PC-3 (cell line): ENCODE measurements at regions not wholly inside any gene's neighbourhood (a gene's known extent, or its start where the extent isn't known, plus 50 kb on each side); places are given as distances from the start of the nearest gene placed in this dataset.

Experiments
- ATAC-seq: fragments of 200-7000 bp; cut with Tn5 transposase; 2 replicates; pipeline ENCODE4 v1.9.1; 2020; ENCODE audit warnings: mild to moderate bottlenecking, moderate library complexity
- BruUV-seq: library from RNA; stranded (reverse); fragments of 400-500 nt; replicated peaks from 2 replicates; lab custom pipeline; 2021; lab: Mats Ljungman, UMichigan
- CTCF ChIA-PET: fragments of 300-600 bp; sonication (Branson Sonifier 250); formaldehyde crosslinking; loops from one replicate; lab custom pipeline; 2022; ENCODE audit warnings: antibody characterized with exemption; lab: Charles Lee
- POLR2A ChIA-PET: fragments of 300-600 bp; sonication (Branson Sonifier 250); formaldehyde crosslinking; loops from one replicate; lab custom pipeline; 2022; ENCODE audit warnings: antibody characterized with exemption; ENCODE audit not compliant: unreplicated experiment; lab: Charles Lee
- DNase-seq: peaks from one replicate; pipeline ENCODE4 v3.0.0-alpha.2; 2015
- H2AFZ ChIP-seq: fragments of 300-600 bp; sonication (generic); 2 replicates; pipeline ENCODE4 v1.6.0; 2016; ENCODE audit warnings: antibody characterized with exemption, low read length
- H3F3A ChIP-seq: fragments of 300-600 bp; sonication (generic); one replicate; pipeline ENCODE4 v1.6.0; 2017; ENCODE audit warnings: antibody characterized with exemption, low read length, control low read depth, mild to moderate bottlenecking; ENCODE audit not compliant: unreplicated experiment
- H3K27ac ChIP-seq: fragments of 300-600 bp; sonication (generic); 2 replicates; pipeline ENCODE4 v1.5.1; 2016; ENCODE audit warnings: mild to moderate bottlenecking, low read length
- H3K27me3 ChIP-seq: fragments of 300-600 bp; sonication (generic); 2 replicates; pipeline ENCODE4 v1.6.1; 2016; ENCODE audit warnings: low read length, mixed read lengths
- H3K36me3 ChIP-seq: fragments of 300-600 bp; sonication (generic); 2 replicates; pipeline ENCODE4 v1.6.1; 2016; ENCODE audit warnings: low read depth, mixed run types, low read length, mixed read lengths
- H3K4me1 ChIP-seq: fragments of 300-600 bp; sonication (generic); 2 replicates; pipeline ENCODE4 v1.5.1; 2016; ENCODE audit warnings: low read length; ENCODE audit not compliant: insufficient read depth
- H3K4me2 ChIP-seq: fragments of 300-600 bp; sonication (generic); 2 replicates; pipeline ENCODE4 v1.6.0; 2016; ENCODE audit warnings: low read length
- H3K4me3 ChIP-seq: fragments of 300-600 bp; sonication (generic); 2 replicates; pipeline ENCODE4 v1.5.1; 2016; ENCODE audit warnings: mild to moderate bottlenecking, low read length, mixed read lengths
- H3K79me2 ChIP-seq: fragments of 300-600 bp; sonication (generic); 2 replicates; pipeline ENCODE4 v1.6.1; 2017; ENCODE audit warnings: low read length, mixed read lengths
- H3K9ac ChIP-seq: fragments of 300-600 bp; sonication (generic); 2 replicates; pipeline ENCODE4 v1.6.0; 2016; ENCODE audit warnings: mild to moderate bottlenecking, low read length
- H3K9me2 ChIP-seq: fragments of 300-600 bp; sonication (generic); replicated peaks from 2 replicates; pipeline ENCODE4 v1.6.1; 2016; ENCODE audit warnings: mixed run types, low read length, mixed read lengths
- H3K9me3 ChIP-seq: fragments of 300-600 bp; sonication (generic); 2 replicates; pipeline ENCODE4 v1.6.1; 2016; ENCODE audit warnings: low read length, mixed read lengths
- H4K20me1 ChIP-seq: fragments of 300-600 bp; sonication (generic); 2 replicates; pipeline ENCODE4 v1.6.1; 2016; ENCODE audit warnings: low read length, mixed read lengths
- CTCF ChIP-seq: fragments of 300-600 bp; sonication (generic); conservative IDR thresholded peaks from 2 replicates; pipeline ENCODE4 v1.5.1; 2017; ENCODE audit warnings: antibody characterized with exemption, low read depth, mild to moderate bottlenecking, low read length
- EZH2 ChIP-seq: fragments of 300-600 bp; sonication (generic); IDR thresholded peaks from one replicate; pipeline ENCODE4 v1.6.1; 2017; ENCODE audit warnings: antibody characterized with exemption, mild to moderate bottlenecking, low read length; ENCODE audit not compliant: unreplicated experiment
- EZH2phosphoT487 ChIP-seq: fragments of 300-600 bp; sonication (generic); IDR thresholded peaks from 2 replicates; pipeline ENCODE4 v1.6.1; 2018; ENCODE audit warnings: mild to moderate bottlenecking, antibody characterized with exemption, low read length, borderline replicate concordance
- intact Hi-C: fragments of 100-400 bp; cut with micrococcal nuclease; formaldehyde crosslinking; loops from 2 replicates; pipeline ENCODE4 v1.9.0; 2023

- H3K4me2 ChIP-seq = no peak overlapping the region
- no peaks in the 10 kb centered on the region for H3K9me3 ChIP-seq
- TF ChIP-seq EZH2 (no peak), EZH2phosphoT487 (no peak), CTCF (no peak)
- POLR2A ChIA-PET = no interaction called here
- no peaks in the 10 kb centered on the region for H3K79me2 ChIP-seq
- ATAC-seq = no peak
- H3K9ac ChIP-seq = no peak overlapping the region
- no peaks in the 10 kb centered on the region for H3F3A ChIP-seq
- no TSS peak for BruUV-seq
- CTCF ChIA-PET = no interaction called here
- H3K27ac ChIP-seq = no peak overlapping the region
- intact Hi-C loops = no loop called here
- DNase-seq = no peak
- H3K4me3 ChIP-seq = no peak overlapping the region
- no peak overlapping the region for H2AFZ ChIP-seq
- no peaks in the 10 kb centered on the region for H4K20me1 ChIP-seq
- no peaks in the 10 kb centered on the region for H3K36me3 ChIP-seq
- H3K9me2 ChIP-seq = no peaks in the 10 kb centered on the region
- H3K27me3 ChIP-seq = no peaks in the 10 kb centered on the region
- H3K4me1 ChIP-seq = no peaks in the 10 kb centered on the region
These were observed 206.7 kb downstream of the MANEA start for GRCh38 chr6:95784019-95784418.

- ATAC-seq (no peak), DNase-seq (no peak)
- H3K27ac ChIP-seq = no peak overlapping the region
- no peak overlapping the region for H2AFZ ChIP-seq
- H3K4me1 ChIP-seq = no peaks in the 10 kb centered on the region
- H3F3A ChIP-seq = no peaks in the 10 kb centered on the region
- H3K4me2 ChIP-seq = no peak overlapping the region
- no peaks in the 10 kb centered on the region for H3K27me3 ChIP-seq
- no peaks in the 10 kb centered on the region for H3K36me3 ChIP-seq
- ChIA-PET CTCF (no interaction called here), POLR2A (no interaction called here)
- no TSS peak for BruUV-seq
- no peaks in the 10 kb centered on the region for H3K9me2 ChIP-seq
- intact Hi-C loops = no loop called here
- no peaks in the 10 kb centered on the region for H3K79me2 ChIP-seq
- no peak overlapping the region for H3K9ac ChIP-seq
- no peak overlapping the region for H3K4me3 ChIP-seq
- H3K9me3 ChIP-seq = no peaks in the 10 kb centered on the region
- no peaks in the 10 kb centered on the region for H4K20me1 ChIP-seq
- TF ChIP-seq EZH2 = no peak
- no peak for TF ChIP-seq EZH2phosphoT487
- TF ChIP-seq CTCF = no peak
These were observed 207.5 kb downstream of the MANEA start for GRCh38 chr6:95784869-95785268.

- no peaks in the 10 kb centered on the region for H3K36me3 ChIP-seq
- no peak overlapping the region for H2AFZ ChIP-seq
- no peak overlapping the region for H3K4me2 ChIP-seq
- no peak overlapping the region for H3K9ac ChIP-seq
- no peaks in the 10 kb centered on the region for H3K9me2 ChIP-seq
- no peaks in the 10 kb centered on the region for H3K27me3 ChIP-seq
- no TSS peak for BruUV-seq
- H3K79me2 ChIP-seq = no peaks in the 10 kb centered on the region
- no peaks in the 10 kb centered on the region for H3F3A ChIP-seq
- DNase-seq = no peak
- H4K20me1 ChIP-seq = no peaks in the 10 kb centered on the region
- no peak for TF ChIP-seq CTCF
- no peaks in the 10 kb centered on the region for H3K9me3 ChIP-seq
- H3K4me1 ChIP-seq = no peaks in the 10 kb centered on the region
- intact Hi-C loops = no loop called here
- ChIA-PET CTCF (no interaction called here), POLR2A (no interaction called here)
- no peak for ATAC-seq
- no peak overlapping the region for H3K27ac ChIP-seq
- H3K4me3 ChIP-seq = no peak overlapping the region
These were observed 208.4 kb downstream of the MANEA start for GRCh38 chr6:95785785-95786184.
